ENCODE measurements at regions not wholly inside any gene's neighbourhood (a gene's known extent, or its start where the extent isn't known, plus 50 kb on each side); places are given as distances from the start of the nearest gene placed in this dataset.

DNA sequence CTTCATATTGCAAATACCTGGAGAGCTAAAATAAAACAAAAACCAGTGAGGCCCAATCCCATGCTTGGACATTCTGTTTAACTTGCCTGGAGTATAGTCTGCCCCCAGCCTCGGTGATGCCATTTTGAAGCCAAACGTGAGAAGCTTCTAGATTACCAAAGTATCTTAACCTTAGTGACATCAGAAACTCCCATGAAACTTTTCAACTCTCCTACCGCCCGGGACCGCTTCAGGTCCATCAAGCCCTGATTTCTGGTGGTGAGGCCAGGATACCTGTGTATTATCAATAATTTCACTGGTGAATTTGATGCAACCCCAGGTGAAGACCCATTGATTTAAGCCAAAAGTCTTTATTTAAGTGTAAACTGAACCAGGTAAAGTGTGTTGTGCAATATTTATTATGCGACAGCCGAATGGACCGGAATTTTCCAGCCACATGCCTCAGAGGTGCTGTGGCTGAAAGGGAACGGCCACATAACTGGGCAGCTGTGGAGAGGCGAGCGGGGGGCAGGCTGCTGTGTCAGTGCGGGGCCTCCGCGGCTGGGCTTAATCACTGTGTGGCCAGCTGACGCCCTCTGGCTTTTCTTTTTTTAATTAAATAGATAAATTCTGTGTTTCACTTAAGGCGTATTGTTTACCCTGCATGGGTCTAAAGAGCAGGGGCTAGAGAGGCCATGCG is 385.5 kb upstream of the B3GAT1 start:
- TF ChIP-seq CREB1 (CRISPR knock-in tag; IDR thresholded peaks at IDR 0.05) (no peak), FOXJ3 (CRISPR knock-in tag; IDR thresholded peaks at IDR 0.05; ENCODE audit: borderline replicate concordance) (no peak)
- TF ChIP-seq, protein P1, sequence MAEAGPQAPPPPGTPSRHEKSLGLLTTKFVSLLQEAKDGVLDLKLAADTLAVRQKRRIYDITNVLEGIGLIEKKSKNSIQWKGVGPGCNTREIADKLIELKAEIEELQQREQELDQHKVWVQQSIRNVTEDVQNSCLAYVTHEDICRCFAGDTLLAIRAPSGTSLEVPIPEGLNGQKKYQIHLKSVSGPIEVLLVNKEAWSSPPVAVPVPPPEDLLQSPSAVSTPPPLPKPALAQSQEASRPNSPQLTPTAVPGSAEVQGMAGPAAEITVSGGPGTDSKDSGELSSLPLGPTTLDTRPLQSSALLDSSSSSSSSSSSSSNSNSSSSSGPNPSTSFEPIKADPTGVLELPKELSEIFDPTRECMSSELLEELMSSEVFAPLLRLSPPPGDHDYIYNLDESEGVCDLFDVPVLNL (CRISPR knock-in tag; IDR thresholded peaks at IDR 0.05; ENCODE audit: borderline replicate concordance, low read depth): no peak
- TF ChIP-seq, protein P2, sequence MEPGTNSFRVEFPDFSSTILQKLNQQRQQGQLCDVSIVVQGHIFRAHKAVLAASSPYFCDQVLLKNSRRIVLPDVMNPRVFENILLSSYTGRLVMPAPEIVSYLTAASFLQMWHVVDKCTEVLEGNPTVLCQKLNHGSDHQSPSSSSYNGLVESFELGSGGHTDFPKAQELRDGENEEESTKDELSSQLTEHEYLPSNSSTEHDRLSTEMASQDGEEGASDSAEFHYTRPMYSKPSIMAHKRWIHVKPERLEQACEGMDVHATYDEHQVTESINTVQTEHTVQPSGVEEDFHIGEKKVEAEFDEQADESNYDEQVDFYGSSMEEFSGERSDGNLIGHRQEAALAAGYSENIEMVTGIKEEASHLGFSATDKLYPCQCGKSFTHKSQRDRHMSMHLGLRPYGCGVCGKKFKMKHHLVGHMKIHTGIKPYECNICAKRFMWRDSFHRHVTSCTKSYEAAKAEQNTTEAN (CRISPR knock-in tag; IDR thresholded peaks at IDR 0.05): no peak

Data from WTC11 (cell line).